SKM-1 treated with dmso at 0.1 percent for 144 hours (cell line): ENCODE measurements at regions not wholly inside any gene's neighbourhood (a gene's known extent, or its start where the extent isn't known, plus 50 kb on each side); places are given as distances from the start of the nearest gene placed in this dataset.
A peak's percentile ranks its signal among the peaks of the same experiment; 100 is the strongest.
"Not testable (repeated sequence)": the region's sequence is repeated elsewhere in the genome, so short reads cannot be mapped to it uniquely, and the experiment has no call there.

ENCODE experiments used
- DNase-seq: peaks from one replicate; lab custom pipeline; 2025; ENCODE audit not compliant: unreplicated experiment; lab: John Stamatoyannopoulos, UW

DNA sequence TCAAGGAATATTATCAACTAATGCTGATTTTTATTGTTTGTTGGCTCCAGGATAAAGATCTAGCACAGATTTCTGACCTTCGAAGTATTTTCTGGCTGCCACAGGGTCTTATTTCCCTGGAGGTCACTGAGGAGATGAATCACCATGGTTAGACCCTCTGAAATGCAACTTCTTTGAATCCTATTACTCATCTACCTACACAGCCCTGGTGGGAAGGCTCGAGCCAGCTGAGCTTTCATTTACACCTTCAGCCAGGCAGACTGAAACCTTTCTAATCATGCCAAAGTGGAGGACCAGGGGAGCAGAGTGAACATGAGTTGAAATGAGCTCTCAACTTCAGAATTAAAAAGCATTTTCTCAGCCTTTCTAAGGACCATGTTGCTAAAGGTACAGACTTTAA is 130.5 kb downstream of the SMIM20 start:
- DNase-seq: no peak

DNA sequence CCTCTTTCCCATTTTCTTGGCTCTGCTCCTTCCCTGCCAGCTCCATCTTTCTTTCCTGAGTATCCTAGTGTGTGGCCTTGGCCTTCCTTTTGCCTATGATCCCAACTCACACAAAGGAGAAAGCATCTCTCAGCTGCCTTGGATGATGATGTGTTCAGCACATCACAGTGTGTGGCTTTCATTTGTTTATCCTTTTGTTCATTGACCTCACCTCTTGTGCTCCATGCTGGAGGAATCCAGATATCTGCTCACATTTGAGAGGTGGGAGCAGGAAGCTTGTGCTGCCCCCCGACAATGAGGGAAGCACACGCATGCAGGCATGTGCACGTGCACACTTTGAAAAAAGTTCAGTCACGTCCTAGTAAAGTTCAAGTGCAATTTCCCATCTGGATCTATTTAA is 131.0 kb downstream of the SMIM20 start:
- no peak for DNase-seq

DNA sequence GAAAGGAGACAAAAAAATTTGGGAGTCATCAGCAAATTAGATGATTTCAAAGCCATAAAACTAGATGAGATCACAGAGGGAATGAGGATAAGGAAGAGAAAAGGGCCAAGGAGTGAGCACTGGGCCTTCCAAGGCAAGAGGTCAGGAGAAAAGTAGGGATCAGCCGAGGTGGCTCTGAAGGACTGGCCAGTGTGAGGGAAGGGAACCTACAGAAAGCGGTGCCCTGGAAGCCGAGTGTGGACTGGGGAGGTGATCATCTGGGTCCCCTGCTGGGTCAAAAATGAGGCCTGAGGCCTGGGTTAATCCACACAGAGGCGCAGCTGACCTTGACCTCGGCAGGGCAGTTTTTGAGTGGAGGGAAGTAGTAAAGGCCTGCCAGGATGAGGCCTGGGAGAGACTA is 133.8 kb downstream of the SMIM20 start:
- no peak for DNase-seq

DNA sequence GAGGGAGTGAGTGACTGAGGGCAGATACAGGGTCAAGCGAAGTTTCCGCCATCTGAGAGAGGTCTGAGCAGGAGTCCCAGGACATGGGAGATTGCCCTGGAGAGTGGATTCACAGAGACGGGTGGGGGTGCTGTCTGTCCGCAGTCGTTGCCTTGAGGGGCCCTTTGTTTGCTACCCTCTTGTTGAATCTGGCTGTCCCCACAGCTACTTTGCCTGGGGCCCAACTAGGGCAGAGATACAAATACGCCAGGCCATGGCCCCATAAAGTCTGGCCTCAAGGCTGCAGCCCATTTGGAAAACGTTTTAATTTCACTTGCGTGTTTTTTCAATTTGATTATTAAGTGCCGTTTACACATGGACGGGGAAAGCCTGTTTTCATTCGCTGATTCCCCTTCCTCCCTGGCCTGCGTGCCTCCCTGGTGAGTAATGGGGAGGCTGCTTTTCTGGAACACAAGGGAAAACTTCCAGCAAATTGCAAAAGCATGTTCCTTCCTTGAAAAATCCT is 134.4 kb downstream of the SMIM20 start:
- DNase-seq: no peak

DNA sequence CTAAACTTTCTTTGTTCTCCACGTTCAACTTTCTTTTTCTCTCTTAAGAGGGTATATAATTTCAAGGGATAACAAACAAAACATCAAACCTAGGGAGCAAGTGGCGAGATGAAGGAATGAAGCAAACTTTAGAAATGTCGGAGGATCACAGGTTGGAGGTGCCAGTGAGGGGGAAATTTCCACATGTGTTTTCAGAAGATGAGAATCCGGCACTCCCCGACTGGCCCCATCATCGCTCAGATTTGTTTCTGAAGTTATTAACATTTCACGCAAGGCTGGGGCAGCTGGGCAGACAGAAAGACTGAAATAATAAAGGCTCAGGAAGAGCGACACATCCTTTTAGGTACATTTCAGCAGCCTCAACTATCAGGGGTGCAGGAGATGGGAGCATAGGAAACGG is 134.9 kb downstream of the SMIM20 start:
- DNase-seq: no peak

DNA sequence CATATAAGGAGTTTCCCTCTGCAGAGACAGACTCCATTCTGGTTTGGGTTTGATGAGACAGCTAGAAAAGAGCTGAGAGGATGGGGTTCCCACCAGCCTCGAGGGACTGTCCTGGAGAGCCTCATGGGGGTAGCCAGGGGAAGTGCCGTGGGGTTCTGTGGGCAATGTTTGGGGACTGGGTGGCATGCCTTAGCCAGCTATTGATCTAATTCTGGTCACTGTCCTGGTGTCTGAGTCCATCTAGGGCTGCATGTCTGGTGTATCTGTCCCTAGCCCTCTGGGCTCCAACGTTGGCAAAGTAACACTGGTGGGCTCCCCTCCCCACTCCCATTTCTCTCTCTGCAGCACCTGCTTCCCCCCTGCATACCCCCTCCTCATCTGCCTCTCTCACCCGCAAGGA is 135.4 kb downstream of the SMIM20 start:
- DNase-seq: no peak

DNA sequence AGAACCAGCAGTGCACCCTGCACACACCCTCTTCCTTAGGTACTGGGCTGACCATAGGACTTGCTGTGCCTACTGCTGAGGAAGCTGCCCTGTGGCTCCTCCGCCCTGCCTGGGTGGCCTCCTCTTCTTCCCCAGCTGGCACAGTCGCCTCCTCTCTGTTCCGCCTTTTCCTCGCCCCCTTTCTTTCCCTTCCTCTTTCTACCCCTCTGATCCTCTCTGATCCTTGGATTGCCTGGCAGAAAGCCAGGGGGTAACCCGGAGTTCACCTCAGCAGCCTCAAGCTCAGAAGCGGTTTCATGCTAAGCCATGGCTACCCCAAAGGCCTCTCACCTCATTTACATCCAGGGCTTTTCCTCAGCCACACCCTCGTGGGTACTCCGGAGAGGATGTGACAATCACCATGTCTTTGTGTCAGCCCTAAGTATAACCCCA is 136.2 kb downstream of the SMIM20 start:
- DNase-seq: no peak

DNA sequence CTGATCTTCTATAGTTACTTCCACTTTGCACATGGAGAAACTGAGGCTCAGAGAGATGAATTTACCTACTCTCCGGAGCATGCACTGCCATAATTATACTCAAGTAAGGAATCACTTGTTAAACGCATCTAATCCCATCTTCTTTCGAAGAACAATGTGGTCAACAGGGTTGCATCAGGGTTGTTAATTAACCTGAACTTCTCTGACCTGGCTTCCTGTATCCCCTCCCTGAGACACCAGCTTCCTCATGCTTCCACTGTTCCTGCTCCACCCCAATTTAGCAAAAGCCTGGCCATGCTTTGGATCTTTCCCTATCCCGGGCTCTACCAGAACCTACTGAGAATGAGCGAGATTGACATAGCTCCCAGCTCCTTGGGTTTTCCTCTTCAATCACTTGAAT is 136.7 kb downstream of the SMIM20 start:
- no peak for DNase-seq

DNA sequence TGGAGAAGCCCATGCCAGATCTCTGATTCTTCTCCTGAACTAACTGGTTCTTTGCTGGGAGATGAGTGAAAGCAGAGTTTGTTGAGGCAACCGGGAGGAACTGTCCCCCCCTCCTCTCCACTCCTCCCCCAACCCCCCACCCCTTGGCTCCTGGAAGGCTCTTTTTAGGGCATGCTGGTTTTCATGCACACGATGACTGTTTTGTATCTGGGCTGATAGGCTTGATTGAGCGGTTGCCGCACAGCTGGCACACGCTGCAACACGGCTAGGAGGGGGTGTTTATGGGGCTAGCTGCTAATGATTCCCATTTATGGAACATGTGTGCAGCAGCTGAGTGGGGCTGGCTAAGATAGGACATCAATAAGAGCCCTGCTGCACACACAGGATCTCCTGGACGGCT is 137.2 kb downstream of the SMIM20 start:
- no peak for DNase-seq

DNA sequence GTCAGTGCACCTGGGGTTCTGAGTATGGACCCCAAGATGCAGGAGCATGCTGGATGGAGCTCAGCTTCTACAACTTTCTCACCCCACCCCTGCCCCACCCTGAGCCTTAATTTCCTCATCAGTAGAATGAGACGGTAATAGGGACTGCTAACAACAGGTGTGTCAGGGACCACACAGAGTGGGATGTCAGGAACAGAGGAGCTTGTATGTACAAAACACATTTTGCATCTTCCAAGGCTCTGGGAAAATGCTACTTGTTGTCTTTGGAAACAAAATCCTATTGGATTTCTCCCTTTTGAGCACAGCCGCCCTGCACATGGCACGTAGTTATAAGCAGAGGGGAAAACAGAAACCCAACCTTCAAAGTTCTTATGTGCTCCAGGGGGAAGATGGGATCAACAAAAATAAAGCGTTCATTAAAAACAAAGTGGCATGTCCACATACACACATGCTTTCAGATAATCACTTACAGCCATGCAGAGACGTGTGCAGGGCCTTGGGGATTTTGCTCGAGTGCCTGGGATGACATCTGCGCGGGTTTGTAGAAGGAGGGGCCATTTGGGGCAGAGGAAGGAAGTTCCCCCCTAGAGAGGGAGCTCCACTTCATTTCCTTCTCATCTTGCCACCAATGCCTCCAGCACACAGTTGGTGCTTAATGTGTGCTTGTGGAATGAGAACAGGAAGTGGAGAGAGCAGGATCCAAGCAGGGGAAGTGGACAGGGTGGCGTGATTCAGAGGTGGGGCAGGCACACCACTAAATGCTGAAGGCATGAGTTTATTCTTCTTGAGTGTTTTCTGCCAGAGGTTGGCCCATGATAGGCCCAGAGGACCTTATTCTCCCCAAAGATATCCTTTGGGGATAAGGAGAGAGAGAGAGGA is 138.9 kb downstream of the SMIM20 start:
- no peak for DNase-seq

DNA sequence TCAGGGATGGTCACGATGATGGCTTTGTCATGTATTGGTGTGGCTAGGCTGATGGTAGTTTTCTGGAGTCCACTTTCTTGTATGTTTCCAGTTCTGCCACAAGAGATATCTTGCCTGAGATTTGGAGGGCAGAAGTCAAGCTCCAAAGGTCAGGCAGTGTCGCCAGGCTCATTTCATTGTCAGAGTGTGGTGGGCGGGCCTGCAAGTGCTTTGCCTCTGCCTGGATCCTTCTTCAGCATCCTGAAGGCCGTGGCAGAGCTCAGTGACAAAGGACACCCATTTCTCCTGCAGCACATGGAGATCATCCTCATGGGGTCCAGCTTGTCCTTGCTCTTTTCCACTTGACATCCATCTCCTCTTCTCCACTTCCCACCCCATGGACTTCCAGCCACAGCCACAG is 139.7 kb downstream of the SMIM20 start:
- DNase-seq: no peak

DNA sequence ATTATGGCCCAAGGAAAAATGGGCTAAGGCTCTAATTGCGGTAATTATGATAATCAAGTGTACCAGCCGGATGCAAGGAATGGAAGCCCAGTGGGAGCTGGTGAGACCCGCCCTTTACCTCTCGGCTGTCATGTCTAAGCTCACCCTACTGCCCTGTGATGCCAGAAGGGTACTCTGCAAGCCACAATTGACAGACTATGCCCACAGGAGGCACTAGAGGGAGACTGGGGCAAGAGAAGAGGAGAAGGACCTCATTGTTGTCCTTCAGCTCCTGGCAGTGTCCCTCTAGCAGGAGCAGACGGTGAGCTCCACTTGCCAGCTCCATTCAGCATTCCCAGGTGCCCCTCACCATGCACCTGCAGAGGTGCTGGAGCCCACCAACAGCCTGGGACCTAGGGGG is 141.8 kb downstream of the SMIM20 start:
- no peak for DNase-seq

DNA sequence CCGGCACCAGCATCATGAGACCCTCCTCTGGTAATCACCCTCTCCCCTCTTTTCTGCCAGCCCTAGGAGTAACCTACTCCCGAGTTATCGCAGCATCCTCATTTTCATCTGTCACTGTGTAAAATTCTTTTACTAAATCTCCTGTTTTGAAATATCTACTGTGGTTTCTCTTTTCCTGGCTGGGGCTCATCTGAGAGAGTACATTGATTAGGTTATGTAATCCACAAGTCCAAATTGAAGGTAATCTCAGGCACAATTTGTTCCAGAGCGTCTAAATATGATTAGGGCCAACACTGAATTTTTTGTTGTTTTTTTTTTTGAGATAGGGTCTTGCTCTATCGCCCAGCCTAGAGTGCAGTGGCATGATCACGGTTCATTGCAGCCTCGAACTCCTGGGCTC is 142.4 kb downstream of the SMIM20 start:
- DNase-seq: peak; percentile 45

DNA sequence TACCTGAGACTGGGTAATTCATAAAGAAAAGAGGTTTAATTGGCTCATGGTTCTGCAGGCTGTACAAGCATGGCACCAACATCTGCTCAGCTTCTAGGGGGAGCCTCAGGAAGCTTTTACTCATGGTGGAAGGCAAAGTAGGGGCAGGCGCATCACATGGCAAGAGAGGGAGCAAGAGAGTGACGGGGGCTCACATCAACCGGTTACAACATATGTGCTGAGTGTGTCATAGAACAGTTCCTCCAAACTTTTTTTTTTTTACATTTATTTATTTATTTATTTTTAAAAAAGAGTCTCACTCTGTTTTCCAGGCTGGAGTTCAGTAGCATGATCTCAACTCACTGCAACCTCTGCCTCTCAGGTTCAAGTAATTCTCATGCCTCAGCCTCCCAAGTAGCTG is 143.8 kb downstream of the SMIM20 start:
- not testable (repeated sequence) for DNase-seq

DNA sequence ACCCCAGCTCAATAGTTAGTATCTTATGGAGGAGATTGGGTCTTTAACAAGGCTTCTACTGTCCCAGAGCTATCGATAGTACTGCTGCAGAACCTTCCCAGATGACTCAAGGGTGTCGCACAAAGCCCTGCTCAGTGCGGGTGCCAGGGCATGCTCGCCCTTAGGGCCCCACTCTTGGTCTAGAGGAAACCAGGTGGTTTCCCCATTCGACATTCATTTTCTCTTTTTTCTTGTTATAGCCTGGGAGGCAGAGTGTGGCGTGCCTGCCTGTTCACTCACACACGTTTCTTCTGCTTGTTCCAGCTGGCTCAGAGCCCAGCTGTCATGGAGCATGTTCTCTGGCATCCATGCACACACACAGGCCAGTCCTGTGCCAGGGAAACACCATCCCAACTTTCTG is 144.5 kb downstream of the SMIM20 start:
- no peak for DNase-seq

DNA sequence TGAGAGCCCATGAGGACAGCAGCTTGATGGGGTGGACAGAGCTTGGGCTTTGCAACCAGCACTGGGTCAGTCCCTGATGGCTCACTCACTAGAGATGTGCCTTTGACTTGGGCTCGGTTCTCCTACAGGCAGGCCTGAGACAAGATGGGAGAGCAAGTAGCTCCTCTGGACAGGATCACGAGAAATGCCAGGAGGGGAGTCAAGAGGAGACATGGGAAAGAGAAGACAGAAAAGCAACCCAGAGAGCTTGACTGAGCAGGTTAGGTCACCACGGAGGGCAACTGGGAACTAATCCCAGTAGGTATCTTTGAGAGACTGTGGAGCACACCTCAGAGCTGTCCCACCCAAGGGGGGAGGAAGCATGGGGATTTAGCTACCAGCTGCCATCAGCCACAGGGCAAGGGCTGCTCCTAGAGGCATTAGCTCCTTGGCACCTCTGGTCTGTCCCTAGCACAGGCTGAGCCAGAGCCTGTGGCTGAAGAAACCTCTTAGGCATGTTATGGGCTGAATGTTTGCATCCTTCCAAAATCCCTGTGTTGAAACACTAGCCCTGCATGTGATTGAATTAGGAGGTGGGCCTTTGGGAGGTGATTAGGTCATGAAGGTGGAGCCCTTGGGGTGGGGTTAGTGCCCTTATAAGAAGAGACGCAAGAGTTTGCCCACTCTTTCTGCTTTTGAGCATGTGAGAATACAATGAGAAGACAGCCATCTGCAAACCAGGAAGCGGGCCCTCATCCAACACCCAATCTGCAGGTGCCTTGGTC is 145.6 kb downstream of the SMIM20 start:
- no peak for DNase-seq

DNA sequence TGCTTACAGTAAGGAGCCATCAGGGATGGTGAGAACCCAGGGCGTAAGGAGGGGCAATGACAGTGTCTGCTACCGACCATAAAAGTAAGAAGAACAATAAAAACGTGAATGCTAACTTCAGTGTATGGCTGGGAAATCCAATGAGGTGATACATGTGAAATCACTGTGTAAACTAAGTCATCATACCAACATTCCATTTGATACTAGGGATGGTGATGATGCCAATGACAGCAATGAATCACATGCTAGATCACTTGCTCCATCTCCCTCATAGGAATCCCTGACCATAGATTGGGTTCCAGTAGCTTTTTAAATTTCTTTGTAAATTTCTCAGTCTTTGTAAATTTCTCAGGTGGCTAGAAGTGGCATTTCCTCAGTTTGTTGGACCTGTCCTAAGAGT is 146.3 kb downstream of the SMIM20 start:
- no peak for DNase-seq

DNA sequence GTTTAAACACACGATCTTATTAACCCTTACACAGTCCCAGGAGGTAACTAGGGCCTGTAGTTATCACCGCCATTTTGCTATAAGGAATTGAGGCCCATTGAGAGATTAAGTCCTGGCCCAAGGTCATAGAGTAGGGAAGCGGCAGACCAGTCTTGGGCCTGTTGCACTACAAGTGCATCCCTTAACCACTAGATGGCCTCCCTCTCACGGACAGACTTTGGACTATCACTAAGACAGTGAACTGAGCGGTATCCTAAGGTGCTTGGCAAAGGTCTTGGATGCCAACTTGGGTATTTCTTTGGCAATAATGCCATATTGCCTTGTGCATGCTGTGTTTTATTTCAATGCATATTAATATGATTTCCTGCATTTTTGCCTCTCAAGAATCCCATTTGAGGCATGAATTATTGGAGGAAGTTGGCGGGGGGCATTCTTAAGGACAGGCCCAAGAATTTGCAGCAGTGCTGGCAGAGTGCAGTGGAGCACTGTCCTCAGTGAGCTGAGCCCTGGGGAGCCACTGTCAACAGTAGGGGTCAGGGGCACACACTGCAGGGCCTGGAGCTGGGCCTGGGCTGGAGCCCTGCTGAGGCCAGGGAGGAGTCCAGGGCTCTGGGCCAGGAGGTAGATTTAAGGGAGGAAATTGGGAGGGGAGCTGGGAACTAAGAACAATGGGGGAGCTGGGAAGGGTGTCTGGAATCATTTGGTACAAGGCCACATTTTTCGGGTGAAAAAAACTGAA is 147.4 kb downstream of the SMIM20 start:
- DNase-seq: peak; percentile 74

DNA sequence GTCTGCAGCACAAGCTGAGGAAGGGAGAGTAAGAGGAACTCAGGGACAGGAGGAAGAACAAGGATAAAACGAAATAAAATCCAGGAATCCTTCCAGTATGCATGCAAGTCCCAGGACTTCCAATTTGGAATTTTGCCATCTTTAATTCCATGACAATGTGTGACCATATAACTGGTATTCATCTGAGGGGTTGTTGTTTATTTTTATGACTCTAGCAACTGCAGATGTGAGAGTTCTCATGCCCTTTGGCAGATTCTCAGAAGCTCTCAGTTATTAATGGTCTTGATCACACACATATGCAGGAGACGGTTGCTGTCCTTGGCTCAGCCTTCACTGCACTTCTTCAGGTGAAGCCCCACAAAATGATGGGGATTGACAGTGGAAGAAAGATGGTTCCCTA is 148.2 kb downstream of the SMIM20 start:
- DNase-seq: no peak

DNA sequence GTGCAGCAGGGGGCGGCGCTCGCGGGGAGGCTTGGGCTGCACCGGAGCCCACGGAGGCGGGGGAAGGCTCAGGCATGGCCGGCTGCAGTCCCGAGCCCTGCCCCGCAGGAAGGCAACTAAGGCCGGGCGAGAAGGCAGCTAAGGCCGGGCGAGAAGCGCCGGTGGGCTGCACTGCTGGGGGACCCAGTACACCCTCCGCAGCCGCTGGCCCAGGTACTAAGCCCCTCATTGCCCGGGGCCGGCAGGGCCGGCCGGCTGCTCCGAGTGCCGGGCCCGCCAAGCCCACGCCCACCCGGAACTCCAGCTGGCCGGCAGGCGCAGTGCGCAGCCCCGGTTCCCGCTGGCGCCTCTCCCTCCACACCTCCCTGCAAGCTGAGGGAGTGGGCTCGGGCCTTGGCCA is 150.0 kb downstream of the SMIM20 start:
- not testable (repeated sequence) for DNase-seq

DNA sequence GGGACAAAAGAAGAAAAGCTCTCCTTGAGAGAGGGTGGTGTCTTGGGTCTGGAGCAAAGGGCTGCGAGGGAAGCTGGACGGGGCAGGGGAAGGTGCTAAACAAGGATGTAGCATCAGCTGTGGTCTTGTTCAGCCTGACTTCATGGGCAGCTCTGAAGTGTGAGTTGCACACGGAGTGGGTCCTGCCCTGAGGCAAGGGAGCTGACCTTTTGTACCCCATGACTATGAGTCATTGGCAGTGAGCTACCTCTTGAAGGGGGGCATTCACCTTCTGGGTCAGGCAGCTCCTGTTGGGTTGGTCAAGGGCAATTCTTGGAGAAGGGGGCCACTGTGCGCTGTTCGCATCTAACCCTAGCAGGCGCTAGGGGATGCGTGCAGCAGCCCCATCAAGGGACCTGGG is 151.8 kb downstream of the SMIM20 start:
- DNase-seq: no peak

DNA sequence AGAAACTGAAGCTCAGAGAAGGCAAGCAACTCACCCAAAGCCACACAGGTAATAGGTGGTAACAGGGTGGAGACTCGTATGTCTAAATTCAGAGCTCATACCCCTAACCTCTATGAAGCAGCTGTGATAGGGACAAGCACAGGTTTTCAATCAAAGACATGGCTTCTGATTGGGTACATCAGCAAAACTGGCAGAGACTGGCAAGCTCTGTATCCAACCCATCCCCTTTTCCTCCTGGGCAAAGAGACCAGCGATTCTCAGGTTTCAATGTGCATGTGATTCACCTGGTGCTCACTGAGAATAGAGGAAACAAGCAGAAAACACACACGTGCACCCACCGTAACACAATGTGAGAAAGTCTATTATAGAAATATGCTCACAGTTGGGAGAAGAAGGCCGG is 153.0 kb downstream of the SMIM20 start:
- DNase-seq: no peak
